Cardiac septum (tissue), 1 donor: ENCODE measurements at regions not wholly inside any gene's neighbourhood (a gene's known extent, or its start where the extent isn't known, plus 50 kb on each side); places are given as distances from the start of the nearest gene placed in this dataset.
"Not testable (repeated sequence)": the region's sequence is repeated elsewhere in the genome, so short reads cannot be mapped to it uniquely, and the experiment has no call there.

Experiments used
- DNase-seq: peaks from one replicate; pipeline ENCODE4 v3.0.0-alpha.2; 2020; ENCODE audit warnings: low spot score
- intact Hi-C: fragments of 100-400 bp; cut with DNase I; formaldehyde crosslinking; loops from one replicate; pipeline ENCODE4 v1.14.0; 2022
- donor health status: DM: no; HTN: no; CAD: no.

DNA sequence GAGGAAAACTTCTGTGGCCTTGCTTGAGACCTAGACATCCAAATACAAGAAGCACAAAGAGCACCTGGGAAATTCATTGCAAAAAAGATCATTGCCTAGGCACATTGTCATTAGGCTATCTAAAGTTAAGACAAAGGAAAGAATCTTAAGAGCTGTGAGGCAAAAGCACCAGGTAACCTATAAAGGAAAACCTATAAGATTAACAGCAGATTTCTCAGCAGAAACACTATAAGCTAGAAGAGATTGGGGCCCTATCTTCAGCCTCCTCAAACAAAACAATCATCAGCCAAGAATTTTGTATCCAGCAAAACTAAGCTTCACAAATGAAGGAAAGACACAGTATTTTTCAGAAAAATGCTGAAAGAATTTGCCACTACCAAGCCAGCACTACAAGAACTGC, 1003.3 kb downstream of the XPNPEP1 start:
- intact Hi-C loops, DNase-seq: not testable (repeated sequence)

DNA sequence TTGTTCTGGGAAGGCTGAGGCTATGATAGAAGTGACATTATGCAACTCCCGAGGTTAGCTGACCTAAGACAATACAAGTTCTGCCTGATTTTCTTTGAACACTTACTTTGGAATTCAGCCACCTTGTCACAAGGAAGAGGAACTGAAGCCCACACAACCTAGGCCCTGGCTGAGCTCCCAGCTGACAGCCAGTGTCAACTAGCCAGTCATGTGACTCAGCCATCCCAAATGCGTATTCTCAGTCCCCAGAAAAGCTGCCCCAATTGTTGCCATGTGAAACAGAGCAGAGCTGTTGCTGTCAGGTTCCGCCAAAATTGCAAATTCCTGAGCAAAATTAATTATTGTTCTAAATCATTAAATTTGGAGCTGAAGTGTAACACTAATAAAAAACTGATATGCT, 1010.0 kb downstream of the XPNPEP1 start:
- intact Hi-C loops: no loop called here
- DNase-seq: no peak

DNA sequence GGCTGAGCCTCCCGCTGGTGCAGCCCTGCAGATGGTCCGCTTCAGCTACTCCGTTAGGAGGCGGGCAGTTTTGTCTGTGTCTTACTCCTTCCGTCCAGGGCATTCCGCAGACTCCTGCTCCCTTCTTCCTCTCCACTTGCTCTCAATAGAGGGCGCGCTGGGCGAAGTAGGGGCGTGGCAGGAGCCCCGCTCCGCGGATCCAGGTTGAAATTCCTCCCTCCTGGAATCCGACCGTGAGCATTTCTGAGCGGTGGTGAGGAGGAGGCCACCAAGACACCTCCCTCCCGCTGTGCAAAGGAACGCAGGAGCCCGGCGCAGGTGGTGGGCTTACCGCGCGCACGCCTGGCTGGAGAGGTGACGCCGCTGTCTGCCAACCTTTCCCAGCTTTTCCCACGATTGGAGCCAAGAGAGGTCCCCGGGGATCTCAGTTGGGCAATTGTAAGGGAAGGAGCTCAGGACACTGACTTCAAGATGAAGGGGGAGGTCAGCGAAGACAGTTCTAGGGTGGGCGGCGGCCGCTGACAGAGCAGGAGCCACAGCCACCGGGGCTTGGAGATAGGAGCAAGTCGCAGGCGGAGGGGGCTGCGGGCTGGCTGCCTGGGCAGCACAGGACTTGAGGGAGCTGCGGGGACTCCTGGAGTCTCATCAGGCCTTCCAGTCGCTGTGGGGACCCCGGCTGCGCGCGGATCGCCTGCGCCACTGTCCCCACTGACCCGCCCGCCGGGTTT, 1011.3 kb downstream of the XPNPEP1 start:
- intact Hi-C loops: no loop called here
- no peak for DNase-seq

DNA sequence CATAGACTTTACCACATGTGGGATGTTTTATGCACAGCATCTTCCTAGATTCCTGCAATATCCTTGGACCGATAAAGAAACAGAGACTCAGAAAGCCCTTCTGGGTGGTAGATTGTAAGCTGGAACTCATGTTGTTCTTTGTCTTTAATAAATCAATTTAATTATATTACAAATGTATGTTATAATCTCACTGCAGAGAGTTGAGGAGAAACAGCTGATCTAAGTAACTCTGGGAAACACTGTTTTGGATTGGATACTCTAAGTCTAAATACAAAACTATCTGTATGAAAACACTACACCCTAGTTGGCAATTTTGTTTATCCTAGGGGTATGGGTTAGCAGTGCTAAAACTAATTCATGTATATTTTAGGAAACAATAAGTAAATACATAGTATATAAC, 1015.2 kb downstream of the XPNPEP1 start:
- intact Hi-C loops: no loop called here
- no peak for DNase-seq

DNA sequence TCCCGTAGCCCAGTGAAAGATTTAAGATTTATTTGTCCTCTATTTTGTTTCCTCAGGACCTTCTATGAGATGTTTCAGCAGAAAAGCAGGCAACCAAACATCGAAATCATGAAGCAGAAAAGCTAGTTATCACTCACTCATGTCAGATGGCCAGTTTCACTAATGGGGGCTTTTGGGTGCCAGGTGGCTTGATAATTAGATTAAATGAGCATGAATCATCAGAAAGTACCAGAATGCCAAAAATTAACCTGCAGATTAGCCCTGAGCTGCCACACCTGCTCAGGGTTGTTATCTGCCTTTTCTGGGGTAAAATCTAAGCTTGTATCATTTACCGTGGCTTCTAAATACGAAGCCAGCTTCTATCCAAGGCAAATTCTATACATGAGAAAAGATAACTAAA, 1017.5 kb downstream of the XPNPEP1 start:
- intact Hi-C loops: no loop called here

DNA sequence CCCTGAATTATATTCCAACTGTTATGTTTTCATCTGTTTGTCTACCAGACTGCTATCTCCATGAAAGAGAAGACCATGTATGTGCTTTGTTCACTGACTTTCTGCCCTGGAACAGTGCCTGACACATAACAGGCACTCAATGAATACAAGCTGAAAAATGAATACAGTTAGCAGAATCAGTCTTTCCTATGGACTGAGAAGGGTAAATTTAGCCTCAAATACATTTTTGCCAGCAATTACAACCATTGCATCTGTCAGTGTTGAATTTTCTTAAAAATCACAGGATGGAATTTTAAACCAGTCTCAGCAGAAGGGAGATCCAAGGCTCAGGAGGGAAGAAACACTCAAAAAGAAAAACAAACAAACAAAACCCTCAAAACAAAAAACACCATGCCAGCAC, 1018.1 kb downstream of the XPNPEP1 start:
- no peak for DNase-seq
- intact Hi-C loops: no loop called here

More for the DNA sequence above, 1017.5 kb downstream of the XPNPEP1 start:
- no peak for DNase-seq

DNA sequence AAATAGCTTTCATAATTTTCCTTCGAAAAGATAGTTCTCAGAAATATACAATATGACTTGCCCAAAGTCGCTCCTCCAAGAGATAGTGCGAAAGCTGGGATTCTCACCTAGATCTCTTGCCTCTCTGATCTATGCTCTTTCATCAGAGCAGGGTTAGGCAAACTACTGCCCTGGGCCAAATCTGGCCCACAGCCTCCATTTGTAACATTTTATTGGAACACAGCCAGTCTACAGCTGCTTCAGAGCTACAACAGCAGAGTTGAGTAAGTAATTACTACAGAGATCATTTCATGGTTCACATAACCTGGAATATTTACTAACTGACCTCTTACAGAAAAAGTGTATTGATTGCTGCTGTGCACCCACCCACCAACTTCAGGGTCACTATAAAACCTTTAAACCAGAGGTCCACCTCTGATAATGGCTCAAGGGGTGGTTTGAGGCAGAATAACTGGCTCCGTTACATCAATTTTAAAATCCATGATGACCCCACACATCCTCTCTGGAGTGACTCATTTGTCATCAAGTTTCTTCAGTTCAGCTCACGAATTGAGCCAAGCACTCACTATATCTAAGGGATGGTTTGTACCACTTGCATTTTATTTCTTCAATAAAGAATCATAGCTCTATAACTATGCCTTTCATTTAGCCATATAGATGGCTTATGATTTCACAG, 1019.0 kb downstream of the XPNPEP1 start:
- intact Hi-C loops: no loop called here
- no peak for DNase-seq

DNA sequence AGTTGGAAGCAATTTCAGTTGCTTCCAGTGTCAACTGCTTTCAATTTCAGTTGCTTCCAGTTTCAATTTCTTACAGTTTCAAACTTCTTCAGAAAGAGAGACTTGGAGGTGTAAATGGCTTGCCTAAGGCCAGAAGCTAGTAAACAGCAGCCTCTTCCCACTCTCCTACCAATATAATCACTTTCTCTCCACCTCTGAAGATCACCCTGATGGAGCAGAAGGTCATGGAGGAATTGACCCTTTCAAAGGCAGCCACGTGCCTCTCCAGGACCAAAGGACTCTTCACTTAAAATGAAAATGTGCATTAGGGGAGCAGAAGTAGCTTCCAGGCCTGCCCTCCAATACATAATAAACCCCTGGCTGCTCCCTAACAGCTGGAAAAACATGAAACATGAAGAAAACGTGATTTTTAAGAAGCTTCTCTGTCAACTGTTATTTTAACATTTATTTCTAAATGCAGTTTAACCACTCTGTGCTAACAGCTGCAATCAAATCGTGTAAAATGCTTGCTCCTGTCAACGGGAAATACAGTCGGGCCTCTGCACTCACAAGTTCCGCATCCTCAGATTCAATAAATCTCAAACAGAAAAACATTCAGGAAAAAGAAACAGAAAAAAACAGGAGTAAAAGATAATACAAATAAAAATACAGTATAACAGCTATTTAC, 1020.6 kb downstream of the XPNPEP1 start:
- no peak for DNase-seq
- intact Hi-C loops: no loop called here

DNA sequence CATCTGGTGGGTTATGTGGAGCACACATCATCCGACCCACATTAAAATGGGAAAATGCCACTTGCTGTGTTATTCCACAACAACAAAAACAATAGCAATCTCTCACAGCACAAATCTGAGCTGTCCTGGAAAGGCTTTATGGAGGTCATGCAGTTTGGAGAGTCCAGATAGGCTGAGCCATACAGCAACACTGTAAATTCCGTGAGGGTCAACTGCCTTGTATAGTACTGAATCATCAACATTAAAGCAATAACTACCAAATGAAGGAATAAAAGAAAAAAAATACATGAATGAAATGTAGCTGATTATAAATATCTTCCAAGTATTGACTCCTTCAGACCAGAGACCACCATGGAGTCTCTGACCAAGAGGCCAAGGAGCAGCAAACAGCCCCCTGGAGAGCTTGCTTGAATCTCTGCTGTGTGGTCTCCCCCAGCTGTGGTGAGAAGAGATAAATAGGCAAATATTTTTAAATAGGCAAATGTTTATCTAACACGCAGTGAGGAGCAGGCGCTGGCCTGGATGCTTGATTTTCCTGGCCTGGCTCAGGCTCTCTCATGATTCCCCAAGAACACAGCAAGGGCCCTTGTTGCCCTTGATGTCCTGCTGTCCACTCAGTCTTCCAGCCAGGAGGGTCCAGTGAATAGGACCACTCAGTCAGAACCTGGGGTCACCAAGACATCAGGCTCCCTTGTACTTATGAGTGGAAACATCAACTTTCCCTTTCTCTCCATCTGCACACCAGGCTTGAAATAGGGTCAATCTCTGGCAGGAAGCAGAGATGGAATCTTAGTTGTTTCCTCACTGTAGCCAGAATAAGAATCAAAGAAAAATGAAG, 1021.3 kb downstream of the XPNPEP1 start:
- DNase-seq: no peak
- intact Hi-C loops: no loop called here

DNA sequence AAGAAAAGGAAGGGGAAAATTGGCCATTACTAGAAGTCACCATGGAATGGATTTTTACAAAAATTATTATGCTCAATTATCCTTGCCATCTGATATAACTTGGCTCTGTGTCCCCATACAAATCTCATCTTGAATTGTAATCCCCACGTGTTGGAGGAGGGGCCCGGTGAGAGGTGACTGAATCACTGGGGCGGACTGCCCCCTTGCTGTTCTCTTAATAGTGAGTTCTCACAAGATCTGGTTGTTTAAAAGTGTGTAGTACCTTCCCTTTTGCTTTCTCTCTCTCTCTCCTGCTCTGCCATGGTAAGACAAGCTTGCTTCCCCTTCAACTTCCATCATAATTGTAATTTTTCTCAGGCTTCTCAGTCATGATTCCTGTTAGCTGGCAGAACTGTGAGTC, 1023.6 kb downstream of the XPNPEP1 start:
- no peak for DNase-seq
- intact Hi-C loops: no loop called here

DNA sequence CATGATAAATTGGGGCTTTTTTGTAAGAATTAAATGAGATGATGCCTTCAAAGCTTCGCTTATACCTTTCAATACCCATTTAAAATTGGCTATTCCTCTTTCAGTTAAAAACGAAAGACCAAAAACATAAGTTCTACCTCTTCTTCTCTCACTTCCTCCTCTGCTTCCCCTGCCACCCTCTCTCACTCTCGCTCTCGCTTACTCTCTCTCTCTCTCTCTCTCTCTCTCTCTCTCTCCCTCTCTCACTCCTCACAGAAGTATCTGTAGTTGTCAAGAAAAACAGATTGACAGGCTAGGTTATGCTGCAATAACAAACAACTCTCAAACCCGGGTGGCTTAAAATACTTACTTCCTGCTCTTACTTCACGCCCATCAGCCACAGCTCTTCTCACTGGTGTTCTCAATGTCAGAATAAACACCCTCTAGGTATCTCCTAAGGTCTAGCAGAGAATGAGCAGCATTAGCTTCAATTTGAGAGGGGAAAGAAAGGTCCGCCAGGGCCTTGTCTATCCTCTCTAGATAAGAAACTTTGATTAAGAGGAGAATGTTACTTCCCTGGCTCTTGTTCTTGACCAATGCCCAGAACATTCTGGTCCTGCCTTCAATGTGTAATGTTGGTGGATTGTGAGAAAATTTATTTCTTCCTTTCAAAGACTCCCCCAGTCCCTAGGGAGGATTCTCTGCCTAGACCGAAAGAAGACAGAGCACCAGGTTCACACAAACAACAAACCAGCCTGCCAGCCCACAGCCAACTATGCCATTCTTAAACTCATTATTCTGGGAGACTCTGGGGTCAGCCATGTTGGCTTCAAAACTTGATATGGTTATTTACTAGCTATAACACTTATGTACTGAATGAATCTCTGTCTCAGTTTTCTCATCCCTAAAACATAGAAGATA, 1028.7 kb downstream of the XPNPEP1 start:
- DNase-seq: no peak
- intact Hi-C loops: no loop called here

DNA sequence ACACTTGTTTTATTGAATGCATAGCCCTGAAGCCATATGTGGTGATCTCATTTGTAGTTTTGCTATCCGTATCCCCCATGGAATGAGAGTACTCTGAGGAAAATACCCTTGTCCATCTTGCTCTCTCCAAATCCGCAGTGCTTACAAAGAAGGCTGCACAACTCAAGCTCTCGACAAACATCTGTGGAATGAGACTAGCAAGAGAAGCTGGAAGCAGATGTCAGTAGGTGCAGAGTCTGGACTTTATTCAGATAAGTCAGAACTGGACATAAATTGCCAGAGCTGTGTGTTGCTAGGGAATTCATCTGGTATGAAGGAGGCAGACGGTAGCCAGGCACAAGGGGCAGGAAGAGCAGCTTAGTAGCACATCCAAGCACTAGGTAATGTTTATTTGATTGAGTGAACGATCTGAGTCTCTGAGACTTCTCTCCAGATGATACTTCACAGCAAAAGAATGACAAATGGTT, 1046.2 kb downstream of the XPNPEP1 start:
- DNase-seq: no peak
- intact Hi-C loops: no loop called here

DNA sequence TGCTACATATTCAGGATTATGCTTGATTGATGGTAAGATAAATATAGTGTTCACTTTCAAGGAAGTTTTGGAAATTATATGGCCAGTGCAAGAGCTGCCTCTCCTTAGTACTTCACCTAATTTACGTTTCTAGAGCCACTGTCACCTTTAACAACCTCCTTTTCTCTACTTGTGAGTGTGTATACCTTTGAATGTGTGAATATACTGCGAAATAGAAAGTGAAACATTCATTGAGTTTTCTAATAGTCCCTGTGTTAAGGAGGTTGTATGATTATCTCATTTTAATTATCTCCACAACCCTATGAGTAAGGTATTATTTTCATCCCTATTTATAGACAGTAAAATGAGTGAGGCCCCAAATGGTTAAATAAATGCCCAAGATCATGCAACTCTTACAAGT, 1050.5 kb downstream of the XPNPEP1 start:
- no peak for DNase-seq
- intact Hi-C loops: no loop called here

DNA sequence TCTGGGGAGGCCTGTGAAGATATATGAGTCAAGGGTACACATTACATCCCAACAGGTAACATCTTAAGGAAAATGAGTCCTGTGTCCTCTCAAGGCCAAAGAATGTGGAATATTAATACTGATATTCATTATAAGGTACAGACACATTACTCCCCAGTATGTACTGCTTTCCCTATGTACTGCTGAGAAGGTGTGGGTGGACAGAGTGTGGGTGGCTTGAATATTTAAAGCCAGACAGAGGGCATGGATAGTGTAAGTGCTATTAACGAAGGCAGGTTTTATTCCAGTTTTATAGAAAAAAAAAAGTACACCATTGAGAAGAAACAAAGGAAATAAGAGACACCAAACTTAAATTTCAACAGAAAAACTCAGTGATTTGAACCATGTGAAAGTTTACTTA, 1054.4 kb downstream of the XPNPEP1 start:
- DNase-seq: no peak
- intact Hi-C loops: no loop called here

DNA sequence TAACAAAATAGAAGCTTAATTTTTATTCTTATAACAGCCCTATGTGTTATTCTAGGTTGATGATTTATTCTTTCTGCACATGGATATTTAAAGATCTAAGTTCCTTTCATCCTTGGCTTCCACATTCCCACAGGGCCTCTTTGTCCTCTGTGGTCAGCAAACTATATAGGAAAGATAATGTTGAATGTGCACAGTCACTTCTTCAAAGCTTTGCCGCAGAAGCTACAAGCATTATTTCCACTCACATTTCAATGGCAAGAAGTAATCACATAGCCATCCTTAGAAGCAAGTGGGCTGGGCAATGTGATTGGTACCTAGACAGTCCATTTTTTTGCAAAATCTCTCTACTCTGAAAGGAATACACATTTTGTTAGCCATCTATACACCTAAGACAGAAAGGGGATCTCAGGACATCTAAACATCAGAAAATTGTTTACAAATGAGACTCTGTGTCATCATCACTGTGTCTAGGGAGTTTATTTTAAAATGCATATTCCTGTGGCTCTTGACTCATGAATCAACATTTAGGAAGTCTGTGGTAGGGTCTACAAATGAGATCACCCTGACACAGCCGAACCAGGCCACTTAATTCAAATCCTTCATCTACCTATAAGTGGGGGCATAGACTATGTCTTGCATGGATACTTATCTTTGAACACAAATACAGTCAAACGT, 1060.5 kb downstream of the XPNPEP1 start:
- DNase-seq: no peak
- intact Hi-C loops: no loop called here

DNA sequence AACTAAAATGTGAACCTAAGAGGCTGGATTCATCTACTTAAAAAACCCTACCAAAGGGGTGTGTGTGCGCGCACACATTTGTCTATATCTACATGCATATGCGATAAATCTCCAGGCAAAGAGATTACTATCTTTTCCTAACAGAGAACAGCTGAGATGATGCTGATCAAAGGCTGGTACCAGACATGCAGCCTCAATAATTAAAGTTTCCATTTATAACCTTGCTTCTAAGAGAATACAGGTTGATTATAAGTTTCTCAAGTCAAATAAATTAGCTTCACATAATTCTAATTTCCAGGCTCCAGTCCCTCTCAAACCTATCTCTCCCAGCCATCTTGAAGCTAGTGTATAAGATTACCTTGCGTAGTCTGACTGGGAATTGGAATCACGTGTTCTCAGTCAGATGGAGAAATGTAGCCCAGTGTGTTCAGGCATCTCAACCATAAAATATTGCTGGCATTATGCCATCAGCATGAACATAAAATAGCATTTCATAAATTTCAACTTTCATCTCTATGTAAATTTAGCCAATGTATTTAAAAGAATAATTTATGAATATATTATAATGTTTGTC, 1062.0 kb downstream of the XPNPEP1 start:
- DNase-seq: no peak
- intact Hi-C loops: no loop called here

DNA sequence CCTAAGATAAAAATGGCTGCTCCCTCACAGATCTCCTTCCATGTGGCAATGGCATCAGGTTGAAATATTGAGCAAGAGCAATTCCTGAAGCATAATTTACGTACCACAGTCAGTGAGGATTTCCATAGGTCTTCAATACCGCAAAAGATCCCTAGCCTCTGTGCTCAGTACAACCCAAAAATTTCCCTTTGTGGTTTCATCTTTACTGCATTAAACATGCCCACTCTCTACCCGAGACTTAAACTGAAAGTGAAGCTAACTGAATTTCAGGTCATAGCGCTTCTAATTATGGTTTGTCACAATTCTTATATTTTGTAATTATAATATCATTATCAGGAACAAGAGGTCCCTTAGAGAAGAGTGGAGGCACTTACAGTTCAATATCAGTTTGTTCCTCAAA, 1071.1 kb downstream of the XPNPEP1 start:
- no peak for DNase-seq
- intact Hi-C loops: no loop called here
